ENCODE measurements at regions not wholly inside any gene's neighbourhood (a gene's known extent, or its start where the extent isn't known, plus 50 kb on each side); places are given as distances from the start of the nearest gene placed in this dataset.

DNA sequence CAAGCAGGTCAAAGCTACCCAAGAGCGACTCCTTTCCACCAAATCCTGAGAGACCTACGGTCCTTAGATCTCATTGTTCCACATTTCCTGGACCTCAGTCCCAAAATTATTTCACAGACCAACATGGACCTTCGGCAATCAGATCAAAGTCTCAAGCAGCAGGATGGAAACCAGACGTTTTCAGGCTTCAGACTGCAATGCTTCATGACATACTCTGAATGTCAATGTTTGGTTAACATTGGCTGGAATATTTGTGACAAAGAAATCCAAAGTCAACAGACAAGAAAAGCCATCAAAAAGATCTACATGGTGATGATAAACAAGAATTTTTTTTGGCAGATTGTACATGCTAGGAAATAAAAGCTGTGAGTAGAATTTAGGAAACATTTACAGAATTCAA, 1057.3 kb downstream of the ADGRL2 start:
- no peak for DNase-seq (ENCODE audit: low read depth)
- TF ChIP-seq, protein P1, sequence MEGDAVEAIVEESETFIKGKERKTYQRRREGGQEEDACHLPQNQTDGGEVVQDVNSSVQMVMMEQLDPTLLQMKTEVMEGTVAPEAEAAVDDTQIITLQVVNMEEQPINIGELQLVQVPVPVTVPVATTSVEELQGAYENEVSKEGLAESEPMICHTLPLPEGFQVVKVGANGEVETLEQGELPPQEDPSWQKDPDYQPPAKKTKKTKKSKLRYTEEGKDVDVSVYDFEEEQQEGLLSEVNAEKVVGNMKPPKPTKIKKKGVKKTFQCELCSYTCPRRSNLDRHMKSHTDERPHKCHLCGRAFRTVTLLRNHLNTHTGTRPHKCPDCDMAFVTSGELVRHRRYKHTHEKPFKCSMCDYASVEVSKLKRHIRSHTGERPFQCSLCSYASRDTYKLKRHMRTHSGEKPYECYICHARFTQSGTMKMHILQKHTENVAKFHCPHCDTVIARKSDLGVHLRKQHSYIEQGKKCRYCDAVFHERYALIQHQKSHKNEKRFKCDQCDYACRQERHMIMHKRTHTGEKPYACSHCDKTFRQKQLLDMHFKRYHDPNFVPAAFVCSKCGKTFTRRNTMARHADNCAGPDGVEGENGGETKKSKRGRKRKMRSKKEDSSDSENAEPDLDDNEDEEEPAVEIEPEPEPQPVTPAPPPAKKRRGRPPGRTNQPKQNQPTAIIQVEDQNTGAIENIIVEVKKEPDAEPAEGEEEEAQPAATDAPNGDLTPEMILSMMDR (IDR thresholded peaks at IDR 0.05; ENCODE audit: control insufficient read depth, insufficient read depth, low read depth, low read length, missing control alignments), result no peak
- no peak overlapping the region for H3K4me3 ChIP-seq (ENCODE audit: control insufficient read depth, low read depth, low read length)

DNA sequence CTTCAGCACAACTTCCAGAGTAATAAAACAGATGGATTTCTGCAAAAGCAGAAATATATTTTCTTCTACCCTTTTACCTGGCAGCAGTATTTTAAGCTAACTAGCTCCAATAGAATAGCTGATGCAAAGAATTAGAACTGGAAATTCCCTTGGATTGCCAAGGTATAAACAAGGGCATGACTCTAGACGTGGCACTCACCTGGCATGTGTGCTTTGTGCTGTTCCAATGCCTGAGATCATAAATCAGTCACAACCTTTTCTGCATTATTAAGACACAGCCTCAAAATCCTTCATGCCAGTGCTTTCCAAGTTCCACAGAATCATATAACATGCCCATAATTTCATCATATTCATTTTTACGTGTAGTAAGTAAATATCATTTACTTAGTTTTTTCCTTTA, 1048.7 kb downstream of the ADGRL2 start:
- DNase-seq (ENCODE audit: low read depth), result no peak
- H3K4me3 ChIP-seq (ENCODE audit: control insufficient read depth, low read depth, low read length), result no peak overlapping the region
- TF ChIP-seq, protein P1 (IDR thresholded peaks at IDR 0.05; ENCODE audit: control insufficient read depth, insufficient read depth, low read depth, low read length, missing control alignments), result no peak

DNA sequence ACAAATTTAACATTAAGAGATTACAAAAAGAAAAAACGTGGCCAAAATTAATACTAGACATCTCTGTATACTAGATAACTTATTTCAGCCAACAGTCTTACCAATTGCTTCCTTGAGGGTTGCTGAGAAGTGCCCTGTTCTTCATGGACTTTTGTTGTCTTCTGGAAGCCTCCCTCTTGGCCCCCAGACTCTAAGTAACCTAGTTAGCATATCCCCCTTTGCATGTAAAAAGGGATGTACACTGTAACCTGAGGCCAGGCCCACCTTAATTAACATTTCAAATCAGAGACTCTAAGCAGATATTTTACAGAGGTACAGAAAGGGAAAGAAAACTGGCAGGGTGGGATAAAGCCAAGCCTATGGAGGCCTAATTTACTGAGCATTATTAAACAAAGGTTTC, 1047.3 kb downstream of the ADGRL2 start:
- TF ChIP-seq, protein P1 (IDR thresholded peaks at IDR 0.05; ENCODE audit: control insufficient read depth, insufficient read depth, low read depth, low read length, missing control alignments), result no peak
- H3K4me3 ChIP-seq (ENCODE audit: control insufficient read depth, low read depth, low read length), result no peak overlapping the region
- DNase-seq (ENCODE audit: low read depth), result no peak

- TF ChIP-seq, protein P1 (IDR thresholded peaks at IDR 0.05; ENCODE audit: control insufficient read depth, insufficient read depth, low read depth, low read length, missing control alignments), result no peak
- H3K4me3 ChIP-seq (ENCODE audit: control insufficient read depth, low read depth, low read length), result no peak overlapping the region
- no peak for DNase-seq (ENCODE audit: low read depth)
Measured at GRCh38 chr1:82845866-82846265, 1045.1 kb downstream of the ADGRL2 start.

- DNase-seq (ENCODE audit: low read depth), result no peak
- TF ChIP-seq, protein P1 (IDR thresholded peaks at IDR 0.05; ENCODE audit: control insufficient read depth, insufficient read depth, low read depth, low read length, missing control alignments), result no peak
Measured at GRCh38 chr1:82844911-82845827, 1044.4 kb downstream of the ADGRL2 start.

GRCh38 chr1:82844447-82844846, 1043.7 kb downstream of the ADGRL2 start:
- no peak for DNase-seq (ENCODE audit: low read depth)
- H3K4me3 ChIP-seq (ENCODE audit: control insufficient read depth, low read depth, low read length), result no peak overlapping the region
- TF ChIP-seq, protein P1 (IDR thresholded peaks at IDR 0.05; ENCODE audit: control insufficient read depth, insufficient read depth, low read depth, low read length, missing control alignments), result no peak

More at GRCh38 chr1:82844911-82845827, 1044.4 kb downstream of the ADGRL2 start:
- no peak overlapping the region for H3K4me3 ChIP-seq (ENCODE audit: control insufficient read depth, low read depth, low read length)
